ENCODE measurements at regions not wholly inside any gene's neighbourhood (a gene's known extent, or its start where the extent isn't known, plus 50 kb on each side); places are given as distances from the start of the nearest gene placed in this dataset.

DNA sequence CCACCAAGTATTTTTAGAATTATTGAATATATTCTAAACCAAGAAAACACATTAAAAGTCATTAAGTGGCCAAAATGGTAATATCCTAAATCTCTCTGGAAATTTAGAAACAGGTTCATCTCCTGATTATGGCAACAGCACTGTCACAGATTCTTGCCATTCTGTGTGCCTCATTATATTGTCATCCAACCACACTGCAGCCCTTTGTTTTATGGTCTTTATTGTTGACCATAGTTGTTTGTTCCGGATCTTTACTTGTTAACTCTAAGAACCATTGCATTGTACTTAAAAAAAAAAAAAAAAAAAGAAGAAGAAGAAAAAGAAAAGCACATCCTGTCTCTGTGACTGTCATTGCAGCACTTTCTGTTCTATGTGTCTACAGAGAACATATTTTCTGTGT lies 822.1 kb upstream of the ADGRL3 start:
- Histone ChIP-seq H3K4me3 (no peak overlapping the region), H3K27ac (no peak overlapping the region), H3K27me3 (no peaks in the 10 kb centered on the region), H3K9me3 (no peaks in the 10 kb centered on the region), H3K4me1 (no peaks in the 10 kb centered on the region), H3K36me3 (no peaks in the 10 kb centered on the region)
- 75 to 84% methylated on average over 1 of the region's 1 CpG for WGBS, 2 donors
- TF ChIP-seq, protein P1, sequence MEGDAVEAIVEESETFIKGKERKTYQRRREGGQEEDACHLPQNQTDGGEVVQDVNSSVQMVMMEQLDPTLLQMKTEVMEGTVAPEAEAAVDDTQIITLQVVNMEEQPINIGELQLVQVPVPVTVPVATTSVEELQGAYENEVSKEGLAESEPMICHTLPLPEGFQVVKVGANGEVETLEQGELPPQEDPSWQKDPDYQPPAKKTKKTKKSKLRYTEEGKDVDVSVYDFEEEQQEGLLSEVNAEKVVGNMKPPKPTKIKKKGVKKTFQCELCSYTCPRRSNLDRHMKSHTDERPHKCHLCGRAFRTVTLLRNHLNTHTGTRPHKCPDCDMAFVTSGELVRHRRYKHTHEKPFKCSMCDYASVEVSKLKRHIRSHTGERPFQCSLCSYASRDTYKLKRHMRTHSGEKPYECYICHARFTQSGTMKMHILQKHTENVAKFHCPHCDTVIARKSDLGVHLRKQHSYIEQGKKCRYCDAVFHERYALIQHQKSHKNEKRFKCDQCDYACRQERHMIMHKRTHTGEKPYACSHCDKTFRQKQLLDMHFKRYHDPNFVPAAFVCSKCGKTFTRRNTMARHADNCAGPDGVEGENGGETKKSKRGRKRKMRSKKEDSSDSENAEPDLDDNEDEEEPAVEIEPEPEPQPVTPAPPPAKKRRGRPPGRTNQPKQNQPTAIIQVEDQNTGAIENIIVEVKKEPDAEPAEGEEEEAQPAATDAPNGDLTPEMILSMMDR (IDR thresholded peaks at IDR 0.05), result no peak
- TF ChIP-seq POLR2A (IDR thresholded peaks at IDR 0.05), result no peak
- DNase-seq, result no peak
- intact Hi-C loops (cut with DNase I), result no loop called here

DNA sequence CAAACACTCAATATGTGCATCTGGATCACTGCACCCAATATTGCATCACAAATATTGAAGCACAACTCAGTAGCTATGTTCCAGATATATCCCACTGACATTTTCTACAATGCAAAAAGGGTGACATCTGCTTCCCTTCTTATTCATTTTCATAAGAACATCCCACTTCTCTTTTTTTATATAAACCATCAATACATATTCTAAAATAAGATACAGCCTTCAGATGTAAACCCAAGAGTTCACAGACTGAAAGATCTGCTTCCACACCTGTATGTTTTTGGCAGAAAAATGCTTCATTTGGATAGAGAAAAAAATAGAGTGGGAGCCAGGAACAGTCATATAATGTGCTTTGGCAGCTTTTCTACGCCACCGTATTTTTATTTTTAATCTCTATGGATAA lies 815.6 kb upstream of the ADGRL3 start:
- TF ChIP-seq, protein P1 (IDR thresholded peaks at IDR 0.05), result no peak
- no peak for TF ChIP-seq POLR2A (IDR thresholded peaks at IDR 0.05)
- H3K4me1 ChIP-seq, result no peaks in the 10 kb centered on the region
- H3K27me3 ChIP-seq, result no peaks in the 10 kb centered on the region
- H3K27ac ChIP-seq, result no peak overlapping the region
- DNase-seq, result no peak
- no peak overlapping the region for H3K4me3 ChIP-seq
- intact Hi-C loops (cut with DNase I), result no loop called here
- 42 to 66% methylated on average over 2 of the region's 2 CpGs for WGBS, 2 donors
- H3K9me3 ChIP-seq, result no peaks in the 10 kb centered on the region
- no peaks in the 10 kb centered on the region for H3K36me3 ChIP-seq

- Histone ChIP-seq H3K36me3 (no peaks in the 10 kb centered on the region), H3K4me3 (no peak overlapping the region), H3K27ac (no peak overlapping the region), H3K27me3 (no peaks in the 10 kb centered on the region), H3K9me3 (no peaks in the 10 kb centered on the region), H3K4me1 (no peaks in the 10 kb centered on the region)
- WGBS, 2 donors, result 87 to 93% methylated on average over 4 of the region's 4 CpGs
- intact Hi-C loops (cut with DNase I), result no loop called here
- DNase-seq, result no peak
- TF ChIP-seq POLR2A (IDR thresholded peaks at IDR 0.05), result no peak
- TF ChIP-seq, protein P1 (IDR thresholded peaks at IDR 0.05), result no peak
These were observed 810.5 kb upstream of the ADGRL3 start for GRCh38 chr4:60389633-60390032.

DNA sequence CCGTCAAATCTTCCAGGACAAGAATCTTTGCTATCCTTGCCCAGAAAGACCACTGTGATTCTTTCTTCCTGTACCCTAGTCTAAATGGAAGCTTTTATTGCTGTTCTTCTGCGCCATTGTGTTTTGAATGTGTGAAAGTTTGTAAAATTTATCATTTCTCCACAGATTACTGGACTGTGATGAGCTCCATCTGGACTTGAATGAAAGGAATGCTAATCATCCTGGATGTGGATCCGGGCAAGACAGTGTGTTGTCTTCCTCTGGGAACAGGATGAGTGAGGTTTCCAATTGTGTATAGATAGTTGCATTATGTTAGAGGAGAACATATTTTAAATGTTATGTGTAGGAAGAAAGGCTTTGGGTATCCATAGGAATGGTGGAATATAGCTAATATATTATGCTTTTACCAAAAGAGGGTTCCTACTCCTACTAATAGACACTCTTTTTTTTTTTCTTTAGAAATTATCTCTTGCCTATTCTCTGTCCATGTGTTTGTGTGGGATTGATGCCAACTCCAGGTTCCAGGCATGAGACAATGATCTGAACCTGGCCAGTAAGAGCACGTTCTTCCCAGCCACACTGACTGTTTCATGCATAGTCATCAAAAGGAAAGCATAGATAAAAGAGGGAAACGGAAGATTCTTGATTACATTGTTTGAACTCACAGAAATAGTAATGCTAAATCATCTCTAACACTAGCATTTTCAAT lies 803.6 kb upstream of the ADGRL3 start:
- Histone ChIP-seq H3K36me3 (no peaks in the 10 kb centered on the region), H3K27me3 (no peaks in the 10 kb centered on the region), H3K4me1 (no peaks in the 10 kb centered on the region), H3K27ac (no peak overlapping the region), H3K4me3 (no peak overlapping the region), H3K9me3 (no peaks in the 10 kb centered on the region)
- DNase-seq, result no peak
- TF ChIP-seq, protein P1 (IDR thresholded peaks at IDR 0.05), result no peak
- TF ChIP-seq POLR2A (IDR thresholded peaks at IDR 0.05), result no peak
- intact Hi-C loops (cut with DNase I), result no loop called here
- WGBS, 2 donors, result 40 to 45% methylated on average over 5 of the region's 5 CpGs

DNA sequence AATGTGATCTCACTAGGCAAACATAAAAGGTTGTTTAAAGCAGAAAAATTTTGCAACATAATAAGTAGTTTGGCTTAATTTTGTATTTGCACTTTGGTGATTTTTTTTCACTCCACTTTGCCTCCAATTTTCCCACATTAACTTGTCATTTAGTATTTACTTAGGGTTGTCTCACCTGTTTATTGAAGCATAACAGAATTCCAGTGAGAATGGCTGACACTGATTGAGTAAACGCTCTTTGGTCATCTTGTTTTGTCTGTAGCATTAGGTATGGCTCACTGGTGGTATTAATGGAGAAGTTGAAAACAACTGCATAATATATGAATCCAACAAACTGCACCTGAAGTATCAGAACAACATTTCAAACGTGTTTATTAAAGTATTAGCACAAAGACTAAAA lies 799.5 kb upstream of the ADGRL3 start:
- no peaks in the 10 kb centered on the region for H3K9me3 ChIP-seq
- intact Hi-C loops (cut with DNase I), result no loop called here
- H3K4me1 ChIP-seq, result no peaks in the 10 kb centered on the region
- H3K27me3 ChIP-seq, result no peaks in the 10 kb centered on the region
- no peak for DNase-seq
- no peak overlapping the region for H3K27ac ChIP-seq
- WGBS, 2 donors, result 17 to 50% methylated on average over 2 of the region's 2 CpGs
- no peak for TF ChIP-seq POLR2A (IDR thresholded peaks at IDR 0.05)
- TF ChIP-seq, protein P1 (IDR thresholded peaks at IDR 0.05), result no peak
- H3K36me3 ChIP-seq, result no peaks in the 10 kb centered on the region
- no peak overlapping the region for H3K4me3 ChIP-seq
